ENCODE measurements at regions not wholly inside any gene's neighbourhood (a gene's known extent, or its start where the extent isn't known, plus 50 kb on each side); places are given as distances from the start of the nearest gene placed in this dataset.

GRCh38 chr2:126971162-126971480 lies 72.4 kb downstream of the TEX51 start:
- TF ChIP-seq CTCF (IDR thresholded peaks at IDR 0.05) (no peak), POLR2A (IDR thresholded peaks at IDR 0.05) (no peak)
